ENCODE measurements at regions not wholly inside any gene's neighbourhood (a gene's known extent, or its start where the extent isn't known, plus 50 kb on each side); places are given as distances from the start of the nearest gene placed in this dataset.

- TF ChIP-seq CTCF (conservative IDR thresholded peaks at IDR 0.05; ENCODE audit: low read depth in 2 of 2) (no peak), POLR2AphosphoS5 (IDR thresholded peaks at IDR 0.05; ENCODE audit: low read depth) (no peak)
Observed at GRCh38 chr5:3025392-3025791, 273.9 kb upstream of the IRX2 start.
